ENCODE measurements at regions not wholly inside any gene's neighbourhood (a gene's known extent, or its start where the extent isn't known, plus 50 kb on each side); places are given as distances from the start of the nearest gene placed in this dataset.

DNA sequence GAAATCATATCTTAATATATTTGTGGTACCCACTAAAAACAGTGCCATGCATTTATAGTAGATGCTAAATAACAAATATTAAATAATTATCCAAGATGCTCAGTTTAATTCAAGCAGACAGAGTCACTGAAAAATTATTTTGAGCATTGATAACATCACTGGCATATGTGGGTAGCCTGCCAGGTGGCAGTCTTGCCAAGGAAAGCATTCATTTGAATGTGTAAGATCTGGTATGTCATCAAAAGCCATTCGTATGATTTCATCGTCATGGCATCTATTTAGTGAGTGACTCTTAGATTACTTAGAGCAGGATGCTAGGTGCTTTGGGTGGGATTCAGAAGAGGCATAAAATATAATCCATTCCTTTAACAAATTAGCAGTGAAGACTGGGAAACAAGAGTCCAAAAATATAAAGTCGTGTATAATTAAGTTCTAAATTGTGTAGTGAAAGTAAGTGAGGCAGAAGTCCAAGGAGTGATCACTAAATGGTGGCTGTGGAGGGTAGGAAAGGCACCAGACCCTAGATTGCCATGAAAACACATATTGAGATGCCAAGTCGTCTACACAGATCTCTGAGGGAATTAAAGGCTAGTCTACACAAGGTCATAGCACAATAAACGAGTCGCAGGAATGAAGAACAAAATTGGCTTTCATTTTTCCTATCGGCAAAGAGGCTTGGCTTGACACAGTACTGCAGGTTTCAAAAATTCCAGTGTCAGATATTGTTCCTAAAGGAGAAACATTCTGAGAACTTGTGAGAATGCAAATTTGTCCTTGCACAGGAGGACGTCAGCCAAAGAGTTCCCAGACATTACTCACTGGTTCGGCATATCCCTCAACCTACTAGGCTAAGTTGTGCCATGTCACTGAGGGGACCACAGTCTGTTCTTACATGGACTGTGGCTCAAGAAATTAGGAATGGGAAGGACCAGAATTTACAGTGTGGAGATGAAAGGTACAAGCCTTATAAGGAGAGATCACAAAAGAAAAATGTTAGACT lies 130.8 kb downstream of the LYPLAL1 start:
- DNase-seq, result no peak

DNA sequence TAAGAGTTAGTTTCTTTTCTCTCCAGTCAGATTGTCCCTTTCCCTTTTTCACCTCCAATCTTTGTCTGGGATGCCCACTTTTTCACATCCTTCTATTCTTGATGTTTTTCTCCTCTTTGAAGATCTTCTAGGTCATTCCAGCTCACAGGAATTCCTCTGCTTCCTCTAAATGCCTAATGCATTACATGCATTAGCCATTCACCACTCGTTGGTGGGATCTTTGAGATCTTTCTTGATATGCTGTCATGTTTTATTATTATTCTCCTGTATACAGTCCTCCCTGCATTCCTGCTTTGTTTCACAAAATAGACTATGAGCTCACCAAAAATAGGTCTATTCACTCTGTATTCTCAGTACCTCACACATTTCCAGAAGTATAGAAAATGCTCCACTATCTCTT lies 129.0 kb downstream of the LYPLAL1 start:
- no peak for DNase-seq

DNA sequence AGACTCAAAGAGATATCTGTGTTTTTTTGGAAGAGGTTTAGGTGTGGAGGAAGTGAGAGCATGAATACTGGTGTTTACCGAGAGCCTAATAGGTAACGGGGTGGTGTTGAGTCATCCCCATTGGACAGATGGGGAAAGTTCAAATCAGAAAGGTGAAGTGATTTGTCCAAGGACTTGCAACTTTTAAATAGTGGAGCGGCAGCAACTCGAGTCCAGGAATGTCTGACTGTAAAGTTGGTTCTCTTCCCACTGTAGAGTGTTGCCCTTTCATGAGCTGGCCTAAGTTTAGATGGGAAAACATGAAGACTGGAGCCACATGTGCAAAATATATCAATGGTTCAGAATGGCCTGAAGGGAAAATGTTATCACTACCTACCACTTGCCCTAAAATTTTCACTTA lies 125.7 kb downstream of the LYPLAL1 start:
- no peak for DNase-seq

DNA sequence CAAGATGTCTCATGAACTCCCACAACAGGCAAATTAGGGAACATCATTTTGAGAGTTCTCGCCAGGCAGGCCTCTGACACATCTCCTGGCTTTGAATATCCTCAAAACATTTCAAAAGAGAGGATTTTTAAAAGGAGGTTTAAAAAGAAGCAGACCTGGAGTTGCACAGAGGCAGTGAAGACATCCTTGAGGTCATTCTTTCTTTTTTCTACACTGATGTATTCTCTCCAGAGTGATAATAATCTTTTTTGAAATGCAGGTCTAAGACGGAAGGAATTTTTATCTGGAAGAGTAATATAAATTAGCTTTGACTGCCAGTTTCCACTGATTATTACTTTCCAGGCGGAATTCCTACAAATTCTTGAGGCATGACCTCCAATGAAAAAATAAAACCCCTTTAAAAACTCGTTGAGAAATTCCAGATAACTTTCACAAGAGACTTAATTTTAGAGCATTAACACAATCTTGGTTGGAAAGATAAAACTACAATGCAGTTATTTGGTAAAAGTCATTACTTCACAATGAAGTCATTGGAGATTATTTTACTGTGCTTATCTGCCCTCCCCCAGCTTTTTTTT lies 125.0 kb downstream of the LYPLAL1 start:
- no peak for DNase-seq

DNA sequence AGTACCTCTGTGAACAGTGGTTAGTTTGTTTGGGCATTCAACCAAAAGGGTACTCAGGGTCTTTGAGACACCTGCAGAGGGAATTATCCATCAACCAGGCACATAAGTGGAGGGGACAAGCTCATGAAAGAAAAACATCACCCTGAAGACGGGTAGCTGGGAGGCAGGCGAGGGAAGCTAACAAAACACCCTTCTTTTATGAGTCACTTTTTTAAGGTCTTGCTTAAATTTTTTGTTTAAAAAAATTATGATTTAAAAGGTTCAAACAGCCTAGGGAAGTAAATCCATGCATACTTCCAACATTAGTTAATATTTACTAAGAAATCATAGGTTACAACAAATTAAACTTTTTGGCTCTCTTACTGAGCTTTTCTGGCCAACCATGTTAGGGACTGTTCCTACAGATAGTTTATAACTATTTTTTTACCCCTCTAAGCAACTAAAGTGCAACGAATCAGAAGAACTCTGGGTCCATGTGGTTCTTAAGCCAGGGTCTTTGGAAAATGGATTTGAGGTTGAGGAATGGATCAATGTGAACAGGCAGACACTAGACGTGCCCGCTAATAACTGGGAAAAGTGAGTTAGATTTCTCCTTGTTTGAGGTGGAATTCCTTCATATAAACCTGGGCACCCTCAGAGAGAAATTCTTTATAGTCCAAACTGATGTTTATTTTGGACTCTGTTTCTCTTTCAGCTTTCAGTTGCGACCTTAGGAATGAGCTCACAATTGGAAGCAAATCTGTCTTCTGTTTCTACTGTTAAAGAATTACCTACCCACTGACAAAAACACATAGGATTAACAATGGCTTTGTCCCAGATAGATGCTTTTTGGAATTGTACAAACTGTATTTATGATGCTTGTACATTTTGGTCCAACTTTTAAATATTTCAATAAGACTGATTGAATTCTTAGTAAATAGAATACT lies 123.0 kb downstream of the LYPLAL1 start:
- no peak for DNase-seq

DNA sequence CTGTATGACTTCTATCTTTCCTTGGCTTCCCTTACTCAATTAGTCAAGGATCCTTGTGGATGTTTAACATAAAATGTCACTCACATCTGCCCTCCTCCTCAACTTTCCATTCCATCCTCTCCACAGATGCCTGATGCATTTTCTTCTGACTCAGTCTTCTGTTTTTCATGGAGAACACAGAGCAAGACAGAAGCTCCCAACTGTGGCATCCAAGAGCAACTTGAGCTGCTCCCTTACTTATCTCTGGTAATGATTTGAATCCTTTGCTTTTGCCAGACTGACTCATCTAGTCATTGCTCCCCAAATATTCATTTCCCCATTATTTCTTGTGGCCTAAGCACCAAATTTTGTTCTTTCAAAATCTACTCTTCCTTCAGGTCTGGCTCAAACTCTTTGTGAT lies 120.6 kb downstream of the LYPLAL1 start:
- DNase-seq, result no peak

DNA sequence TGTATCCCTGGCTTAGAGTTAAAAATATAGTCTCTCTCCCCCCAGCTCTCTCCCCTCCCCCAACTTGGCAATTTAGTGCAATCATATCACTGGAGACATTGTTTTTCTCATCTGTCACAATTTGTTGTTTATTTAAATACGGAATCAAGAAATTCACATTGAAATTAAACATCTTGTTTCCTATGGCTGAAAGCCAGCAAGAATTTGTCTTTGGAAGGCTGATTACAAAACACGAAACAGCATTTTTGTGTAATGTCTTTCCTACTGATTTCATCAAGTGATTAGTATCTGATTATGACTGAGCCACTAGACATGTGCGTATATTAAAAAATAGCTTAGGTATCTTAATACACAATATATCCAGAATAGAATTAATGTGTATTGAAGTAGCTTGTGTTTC lies 119.7 kb downstream of the LYPLAL1 start:
- DNase-seq, result no peak

DNA sequence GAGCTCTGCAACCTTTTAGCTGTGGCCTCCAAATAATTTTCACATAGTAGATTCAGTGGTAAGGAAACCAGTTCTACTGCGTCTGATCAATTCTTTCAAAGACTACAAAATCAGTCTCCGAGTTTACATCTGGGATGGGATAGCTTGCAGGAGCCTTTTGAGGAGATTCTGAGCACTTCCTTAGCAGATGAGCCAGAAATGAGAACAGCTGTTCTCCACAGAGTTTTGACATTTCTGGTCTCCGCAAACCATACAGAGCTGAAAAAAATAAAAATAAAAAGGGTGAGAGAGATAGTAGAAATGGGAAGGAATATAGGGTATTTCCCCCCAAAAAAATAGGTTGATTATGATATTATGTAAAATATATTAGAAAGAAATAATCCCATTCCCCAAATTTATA lies 119.3 kb downstream of the LYPLAL1 start:
- DNase-seq, result no peak

DNA sequence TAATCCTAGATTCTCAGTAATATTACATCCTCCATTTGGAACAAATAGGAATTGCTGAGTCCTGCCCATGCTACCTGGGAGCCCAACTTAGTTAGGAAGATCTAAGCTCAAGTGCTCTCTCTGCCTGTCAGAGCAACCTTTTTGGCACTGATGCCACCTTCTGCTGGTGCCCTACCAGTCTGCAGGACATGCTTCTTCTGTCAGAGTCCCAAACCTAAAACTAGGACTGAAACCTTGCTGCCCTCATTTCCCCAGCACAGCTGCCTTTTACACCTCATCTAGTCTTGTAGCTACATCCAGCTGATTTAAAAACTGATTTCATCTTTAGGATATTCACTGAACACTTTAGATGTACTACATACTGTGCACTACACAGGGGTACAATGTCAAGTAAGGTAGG lies 118.7 kb downstream of the LYPLAL1 start:
- no peak for DNase-seq

DNA sequence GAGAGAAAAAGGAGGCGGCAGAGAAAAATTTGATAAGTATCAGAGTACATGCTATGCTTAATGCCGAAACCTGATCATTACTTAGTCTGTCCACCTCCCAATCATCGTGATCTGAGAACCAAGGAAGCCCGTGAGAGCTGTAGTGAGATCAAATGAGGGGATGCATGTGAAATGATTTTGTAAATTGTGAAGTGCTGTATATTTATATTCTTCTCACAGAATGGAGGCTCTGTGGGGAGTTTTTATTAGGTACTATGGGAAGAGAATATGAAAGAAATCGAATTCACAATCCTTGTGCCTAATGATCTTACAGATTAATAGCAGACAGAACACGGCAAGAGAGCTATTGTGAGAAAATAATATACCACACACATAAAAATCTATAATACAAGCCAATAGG lies 115.5 kb downstream of the LYPLAL1 start:
- DNase-seq, result no peak

DNA sequence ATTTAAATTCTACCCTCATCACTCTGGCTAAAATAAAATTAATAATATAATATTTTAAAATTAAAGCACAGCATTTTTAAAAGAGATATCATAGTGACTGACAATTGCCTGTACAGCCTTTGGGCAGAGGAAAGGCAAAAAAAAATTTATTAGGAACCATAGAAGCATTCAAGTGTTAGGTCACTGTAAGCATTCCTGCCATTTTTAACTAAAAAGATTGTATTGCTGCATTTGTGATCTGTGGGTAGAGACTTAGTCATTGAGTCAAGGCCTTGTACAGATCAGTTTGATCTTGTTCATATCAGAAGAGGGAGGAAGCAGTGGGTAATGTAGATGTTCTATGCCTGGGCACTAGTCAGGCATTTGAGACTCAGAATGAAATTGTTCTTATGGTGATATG lies 109.9 kb downstream of the LYPLAL1 start:
- no peak for DNase-seq

DNA sequence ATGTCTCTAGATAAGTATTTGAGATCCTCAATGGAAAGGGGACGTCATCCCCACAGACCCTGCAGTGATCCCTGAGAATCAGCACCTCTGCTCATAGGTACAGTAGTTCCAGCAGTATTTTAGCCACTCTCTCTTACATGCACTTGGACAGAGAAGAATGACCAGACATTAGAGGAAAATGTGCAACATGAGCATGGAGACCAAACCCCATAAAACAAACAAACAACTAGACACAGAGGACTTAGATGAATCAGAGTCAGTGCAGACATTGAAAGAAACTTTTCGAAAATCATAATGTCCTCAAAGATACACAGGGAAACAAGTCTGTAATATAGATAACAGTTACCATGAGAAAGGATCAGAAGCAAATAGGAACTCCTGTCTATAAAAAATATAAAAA lies 108.2 kb downstream of the LYPLAL1 start:
- no peak for DNase-seq

DNA sequence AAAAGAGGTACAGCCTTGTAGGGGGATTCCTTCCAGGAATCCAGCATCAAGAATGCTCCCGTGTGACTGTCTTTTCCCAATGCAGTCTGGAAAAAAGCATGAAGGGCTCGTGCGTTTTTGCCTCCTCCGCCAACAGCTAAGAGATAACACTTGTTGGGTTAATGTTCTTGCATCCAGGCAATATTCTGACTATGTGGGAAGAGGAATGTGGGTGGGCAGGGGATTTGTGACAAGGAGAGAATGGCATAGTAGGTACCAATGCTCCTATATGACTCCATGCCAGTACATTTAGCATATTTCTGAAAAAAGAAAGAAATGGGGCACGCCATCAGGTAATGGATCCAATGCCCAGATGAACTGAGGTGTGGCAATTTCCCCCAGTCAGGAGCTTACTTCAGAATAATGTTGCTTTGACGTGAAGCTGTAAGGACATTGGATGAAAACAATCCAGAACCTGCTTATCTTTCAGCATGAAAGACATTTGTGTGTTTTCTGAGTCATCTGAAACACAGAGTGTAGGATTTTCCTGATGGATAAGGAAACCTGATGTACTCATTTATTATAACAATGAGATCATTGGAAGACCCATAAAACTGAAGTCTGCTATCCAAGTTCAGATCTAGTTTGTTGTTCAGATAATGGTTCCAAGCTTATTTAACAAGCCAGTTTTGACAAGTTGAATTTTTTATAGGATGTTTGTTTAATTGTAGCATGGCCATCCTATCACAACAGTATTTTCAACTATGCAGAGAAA lies 105.5 kb downstream of the LYPLAL1 start:
- no peak for DNase-seq

DNA sequence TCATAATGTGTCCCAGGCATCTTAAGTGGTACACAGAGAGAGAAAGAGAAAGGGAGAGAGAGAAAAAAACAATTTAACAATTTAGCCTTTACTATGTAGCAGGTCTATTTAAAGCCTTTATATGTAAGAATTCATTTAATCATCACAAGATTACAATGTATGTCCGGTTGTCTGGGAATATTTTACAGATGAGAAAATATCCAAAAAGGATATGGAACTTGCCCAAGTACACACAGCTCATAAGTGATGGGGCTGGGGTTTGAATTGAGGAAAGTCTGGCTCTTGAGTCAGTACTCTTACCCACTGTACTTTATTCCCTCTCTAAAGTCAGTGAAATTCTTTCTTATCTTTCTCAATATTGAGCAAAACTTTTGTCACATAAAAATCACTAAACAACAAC lies 104.6 kb downstream of the LYPLAL1 start:
- no peak for DNase-seq

DNA sequence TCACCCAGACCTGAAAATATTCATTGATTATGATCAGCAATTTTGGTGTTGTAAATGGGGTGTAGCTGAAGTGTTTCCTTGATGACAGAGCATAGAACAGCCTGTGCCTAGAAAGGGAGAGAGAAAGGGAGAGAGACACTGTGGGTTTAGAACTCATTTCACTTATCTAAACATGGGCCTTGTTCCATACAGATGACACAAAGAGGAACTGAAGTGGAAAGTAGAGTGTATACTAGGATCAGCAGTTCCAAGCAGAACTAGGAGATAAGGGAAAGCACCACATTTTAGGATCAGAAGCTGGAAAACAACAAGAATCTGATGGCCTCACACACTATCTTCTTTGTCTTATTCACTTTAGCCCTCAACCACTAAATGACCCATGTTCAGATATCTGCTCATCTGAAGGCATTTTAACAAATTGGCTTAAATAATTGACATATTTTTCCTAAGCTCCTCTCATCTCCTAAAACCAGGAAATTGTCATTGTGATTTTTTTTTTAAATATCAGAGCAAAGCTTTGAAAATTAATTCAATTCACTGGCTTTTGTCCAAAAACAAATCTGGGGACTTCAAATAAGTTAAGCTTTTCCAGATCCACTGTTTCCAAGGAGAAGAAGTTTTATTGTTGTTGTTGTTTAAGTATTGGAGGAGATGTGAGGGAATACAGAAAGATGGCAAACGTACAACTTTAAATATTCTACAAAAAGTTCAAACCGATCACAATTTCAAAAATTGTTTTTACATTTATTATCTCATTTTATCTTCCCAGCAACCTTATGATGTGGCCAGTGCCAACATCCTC lies 103.8 kb downstream of the LYPLAL1 start:
- no peak for DNase-seq

DNA sequence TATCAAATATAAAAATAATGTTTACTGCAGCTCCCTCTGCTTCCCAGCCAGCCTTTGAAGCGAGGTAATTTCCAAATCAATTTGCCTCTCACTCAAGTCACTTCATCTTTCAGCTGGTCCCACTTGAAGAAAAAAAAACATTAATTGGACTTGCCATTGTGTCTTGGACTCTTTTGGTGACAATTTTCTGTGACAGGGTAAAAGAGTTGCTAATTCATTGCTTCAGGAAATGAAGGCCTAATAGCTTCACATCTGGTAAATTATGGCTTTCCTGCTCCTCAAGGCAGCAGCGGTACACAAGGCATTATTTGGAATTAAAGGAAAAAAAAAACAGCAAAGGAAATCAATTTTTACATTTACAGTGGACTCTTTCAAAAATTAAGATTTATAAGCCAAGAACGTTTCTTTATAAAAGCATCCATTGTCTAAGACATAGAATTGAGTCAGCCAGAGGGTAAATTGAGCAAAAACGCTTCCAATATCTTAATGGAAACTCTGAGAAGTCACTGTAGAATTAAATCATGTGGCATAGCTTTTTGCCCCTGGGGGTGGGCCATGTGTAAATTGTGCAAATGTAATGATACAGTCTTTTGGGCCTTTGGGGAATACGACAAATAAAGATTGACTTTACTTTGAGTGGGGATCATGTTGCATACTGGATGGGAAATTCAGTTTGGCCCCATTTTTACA lies 102.5 kb downstream of the LYPLAL1 start:
- DNase-seq, result no peak

DNA sequence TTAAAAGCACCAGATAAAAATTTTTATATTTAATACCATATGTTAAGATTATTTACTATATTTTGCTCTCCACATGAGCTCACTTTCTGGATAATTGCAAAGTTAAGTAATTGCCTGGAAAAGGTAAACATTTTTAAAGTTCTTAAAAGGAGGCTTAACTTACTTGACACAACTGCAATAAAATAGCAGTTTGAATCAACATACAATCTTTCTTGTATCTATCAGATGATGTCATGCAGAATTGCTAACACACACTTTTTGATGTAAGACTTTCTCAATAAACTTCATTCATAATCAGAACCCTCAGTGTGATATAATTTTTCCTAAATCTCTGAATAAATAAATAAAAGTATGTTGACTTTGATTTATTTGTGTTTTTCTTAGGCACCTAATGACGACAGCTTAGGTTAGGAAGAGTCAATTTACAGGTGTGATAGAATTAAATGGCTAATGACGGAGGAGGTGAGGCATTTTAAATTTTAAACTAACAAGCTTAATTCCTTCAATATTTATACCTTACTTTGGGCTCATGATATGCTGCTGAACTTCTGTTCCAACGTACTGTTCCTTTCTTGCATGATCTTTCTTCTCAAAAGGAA lies 99.5 kb downstream of the LYPLAL1 start:
- DNase-seq, result no peak

DNA sequence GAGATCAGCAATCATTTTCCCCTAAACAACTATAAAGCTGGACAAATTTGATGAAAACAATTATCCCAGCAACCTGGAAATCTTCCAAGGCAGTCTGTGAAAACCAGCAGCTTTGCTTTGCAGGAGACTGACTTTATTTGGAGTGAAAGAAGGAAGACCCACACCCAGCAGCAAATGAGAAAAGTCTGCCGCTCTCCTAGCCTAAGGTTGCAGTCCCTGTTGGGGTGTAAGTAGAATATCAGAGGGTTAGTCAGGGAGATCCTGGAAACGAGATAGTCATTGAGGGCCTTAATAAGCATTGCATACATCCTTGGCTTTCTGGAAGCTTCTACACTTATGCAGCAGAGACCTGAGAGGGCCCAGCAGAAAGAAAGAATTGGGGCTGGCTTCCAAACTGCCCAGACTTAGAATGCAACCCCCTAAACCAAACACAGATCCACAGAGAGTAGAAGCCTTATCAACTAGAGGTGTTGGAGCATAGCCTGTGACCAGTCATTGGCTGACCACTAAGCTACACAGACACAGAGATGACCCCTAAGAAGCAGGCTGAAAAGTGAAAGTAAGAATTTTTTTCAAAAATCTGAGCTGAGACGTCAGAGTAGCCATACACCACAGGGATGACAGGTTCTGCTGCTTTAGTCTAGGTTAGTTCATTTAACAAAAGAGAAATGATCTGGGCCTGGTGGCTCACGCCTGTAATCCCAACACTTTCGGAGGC lies 98.3 kb downstream of the LYPLAL1 start:
- DNase-seq, result no peak

DNA sequence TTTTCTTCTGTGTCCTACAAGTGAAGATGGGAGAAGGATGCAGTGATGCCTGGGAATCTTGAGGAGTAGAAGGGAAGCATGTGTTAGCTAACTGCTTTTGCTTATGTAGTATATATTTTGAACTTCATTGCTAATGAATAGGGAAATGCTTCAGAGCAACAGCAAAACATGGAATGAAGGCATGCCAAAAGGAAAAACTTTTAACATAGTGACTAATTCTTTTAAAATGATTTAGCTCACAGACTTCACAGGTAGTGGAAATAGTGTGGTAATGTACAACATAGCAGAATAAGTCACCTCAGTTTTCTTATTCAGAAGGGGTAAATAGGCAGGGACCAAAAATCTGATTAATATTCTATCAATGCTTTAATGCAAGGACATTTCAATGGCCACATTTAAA lies 95.5 kb downstream of the LYPLAL1 start:
- no peak for DNase-seq

DNA sequence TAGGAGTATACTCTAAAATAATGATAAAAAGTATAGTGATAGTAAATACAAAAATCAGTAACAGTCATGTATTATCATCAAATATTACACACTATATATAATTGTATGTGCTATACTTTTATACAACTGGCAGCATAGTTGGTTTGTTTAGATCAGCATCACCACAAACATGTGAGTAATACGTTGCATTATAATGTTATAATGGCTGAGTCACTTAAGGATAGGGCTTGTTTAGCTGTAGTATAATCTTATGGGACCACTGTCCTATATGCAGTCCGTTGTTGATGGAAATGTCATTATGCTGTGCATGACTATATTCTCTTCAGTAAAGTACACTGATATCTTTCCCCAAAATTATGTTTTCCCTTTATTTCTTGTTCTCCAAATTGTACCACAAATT lies 92.8 kb downstream of the LYPLAL1 start:
- no peak for DNase-seq

All from activated naive CD4-positive, alpha-beta T cell treated with Interleukin-2 at 50 U/mL for 16 hours (primary cell).